H1 (cell line): ENCODE measurements at regions not wholly inside any gene's neighbourhood (a gene's known extent, or its start where the extent isn't known, plus 50 kb on each side); places are given as distances from the start of the nearest gene placed in this dataset.

Experiments
- BACH1 ChIP-seq: IDR thresholded peaks from 2 replicates; pipeline ENCODE4 v1.6.1; 2012; ENCODE audit warnings: low read length, improper control_type of control experiment
- CHD7 ChIP-seq: fragments of 300-600 bp; sonication (generic); IDR thresholded peaks from 2 replicates; pipeline ENCODE4 v1.7.1; 2012; ENCODE audit warnings: low read length, moderate library complexity, mild to moderate bottlenecking, inconsistent platforms; ENCODE audit not compliant: insufficient replicate concordance
- CREB1 ChIP-seq: IDR thresholded peaks from 2 replicates; pipeline ENCODE4 v1.6.1; 2012; ENCODE audit warnings: inconsistent platforms
- NRF1 ChIP-seq: IDR thresholded peaks from 2 replicates; pipeline ENCODE4 v1.6.1; 2011; ENCODE audit warnings: mild to moderate bottlenecking, low read depth, low read length, improper control_type of control experiment
- POLR2A ChIP-seq, 2 experiments: IDR thresholded peaks; 1 replicate in 1 of 2; 2 replicates in 1 of 2; pipeline ENCODE4 v1.6.1; 2011; ENCODE audit warnings: low read depth in 2 of 2, low read length in 2 of 2, mild to moderate bottlenecking in 2 of 2; ENCODE audit errors: control extremely low read depth in 1 of 2
- SIN3A ChIP-seq, 2 experiments: IDR thresholded peaks in 1 of 2; conservative IDR thresholded peaks in 1 of 2; 2 replicates each; pipeline ENCODE4 v1.6.1; 2011 to 2012; ENCODE audit warnings: low read length in 2 of 2, improper control_type of control experiment in 1 of 2, low read depth in 1 of 2, mild to moderate bottlenecking in 1 of 2

GRCh38 chr7:118684796-118685195, 460.3 kb downstream of the ANKRD7 start (continued):
- TF ChIP-seq CHD7 (no peak), POLR2A (IDR thresholded peaks at IDR 0.05; ENCODE audit: control extremely low read depth in 1 of 2, low read depth in 2 of 2, low read length in 2 of 2) (no peak), CREB1 (no peak), SIN3A (conservative IDR thresholded peaks at IDR 0.05 in 1 of 2, IDR thresholded peaks at IDR 0.05 in 1 of 2; ENCODE audit: low read depth in 1 of 2, low read length in 2 of 2) (no peak), NRF1 (no peak), BACH1 (no peak)
